ENCODE measurements at regions not wholly inside any gene's neighbourhood (a gene's known extent, or its start where the extent isn't known, plus 50 kb on each side); places are given as distances from the start of the nearest gene placed in this dataset.

DNA sequence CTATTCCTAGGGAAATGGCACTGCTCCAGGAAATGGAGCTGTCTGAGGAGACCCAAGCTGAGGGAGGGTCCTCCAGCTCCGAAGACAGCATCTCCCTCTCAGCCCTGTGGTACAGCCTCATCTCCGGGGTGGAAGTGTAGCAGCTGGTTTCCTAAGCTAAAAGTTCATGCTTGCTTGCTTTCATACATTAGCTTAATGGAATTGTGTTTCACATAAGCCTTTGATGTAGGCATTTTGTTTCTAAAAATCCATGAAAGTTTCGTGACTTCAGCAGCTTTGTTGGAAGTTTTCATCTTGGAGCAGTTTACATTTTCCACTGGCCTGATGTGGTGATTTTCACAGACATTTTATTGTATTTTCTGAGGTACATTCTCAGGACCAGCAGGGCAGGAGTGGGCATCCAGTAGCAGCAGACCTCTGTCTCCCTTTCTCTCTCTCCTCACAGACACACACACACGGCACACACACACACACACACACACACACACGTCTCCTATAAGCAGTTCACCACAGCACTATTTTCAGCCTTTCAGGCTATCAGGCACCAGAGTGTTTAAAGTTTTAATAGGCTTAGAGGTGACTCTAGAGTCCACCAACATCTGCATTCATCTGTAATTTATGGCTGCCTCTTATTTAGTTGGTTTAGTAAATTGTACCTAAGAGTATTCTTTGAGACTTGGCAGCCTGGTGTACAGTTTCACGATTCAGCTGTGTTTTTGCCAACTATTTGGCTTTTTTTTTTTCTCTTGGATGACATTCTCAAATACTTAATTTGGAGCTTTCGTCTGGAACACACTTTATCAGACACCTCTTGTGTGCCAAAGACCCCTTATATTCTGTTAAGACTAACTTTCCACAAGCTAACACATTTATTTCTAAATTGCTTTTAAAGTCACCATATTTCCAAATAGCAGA, 225.8 kb upstream of the SFRP2 start:
- no peak for TF ChIP-seq POLR2A (IDR thresholded peaks at IDR 0.05)
- TF ChIP-seq, protein P1, sequence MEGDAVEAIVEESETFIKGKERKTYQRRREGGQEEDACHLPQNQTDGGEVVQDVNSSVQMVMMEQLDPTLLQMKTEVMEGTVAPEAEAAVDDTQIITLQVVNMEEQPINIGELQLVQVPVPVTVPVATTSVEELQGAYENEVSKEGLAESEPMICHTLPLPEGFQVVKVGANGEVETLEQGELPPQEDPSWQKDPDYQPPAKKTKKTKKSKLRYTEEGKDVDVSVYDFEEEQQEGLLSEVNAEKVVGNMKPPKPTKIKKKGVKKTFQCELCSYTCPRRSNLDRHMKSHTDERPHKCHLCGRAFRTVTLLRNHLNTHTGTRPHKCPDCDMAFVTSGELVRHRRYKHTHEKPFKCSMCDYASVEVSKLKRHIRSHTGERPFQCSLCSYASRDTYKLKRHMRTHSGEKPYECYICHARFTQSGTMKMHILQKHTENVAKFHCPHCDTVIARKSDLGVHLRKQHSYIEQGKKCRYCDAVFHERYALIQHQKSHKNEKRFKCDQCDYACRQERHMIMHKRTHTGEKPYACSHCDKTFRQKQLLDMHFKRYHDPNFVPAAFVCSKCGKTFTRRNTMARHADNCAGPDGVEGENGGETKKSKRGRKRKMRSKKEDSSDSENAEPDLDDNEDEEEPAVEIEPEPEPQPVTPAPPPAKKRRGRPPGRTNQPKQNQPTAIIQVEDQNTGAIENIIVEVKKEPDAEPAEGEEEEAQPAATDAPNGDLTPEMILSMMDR (IDR thresholded peaks at IDR 0.05) = no peak
